ENCODE measurements at regions not wholly inside any gene's neighbourhood (a gene's known extent, or its start where the extent isn't known, plus 50 kb on each side); places are given as distances from the start of the nearest gene placed in this dataset.

DNA sequence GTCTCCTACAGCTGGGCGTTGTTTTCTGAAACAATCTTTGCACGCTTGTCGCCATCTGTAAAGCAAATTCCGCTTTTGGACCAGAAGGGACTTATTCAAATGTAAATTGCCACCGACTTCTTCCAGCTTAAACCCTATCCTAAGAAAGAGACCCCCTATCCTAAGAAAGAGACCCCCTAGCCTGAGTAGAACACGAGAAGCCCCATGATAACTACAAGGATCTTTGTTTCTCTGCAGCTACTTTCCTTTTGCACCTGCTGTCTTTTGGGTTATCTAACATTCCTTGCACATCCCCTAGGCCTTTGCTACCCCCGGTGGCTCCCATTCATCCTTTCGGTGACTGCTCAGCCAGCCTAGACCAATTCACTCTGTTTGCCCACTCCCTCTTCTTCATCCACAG is 536.0 kb upstream of the PRKX start:
- Mint-ChIP-seq H3K4me3 (no peak overlapping the region), H3K9me3 (no peaks in the 10 kb centered on the region), H3K36me3 (ENCODE audit: low read depth) (no peaks in the 10 kb centered on the region), H3K27ac (no peak overlapping the region), H3K4me1 (ENCODE audit: low read depth) (peaks cover 5% of the 10 kb centered on the region), H3K27me3 (no peaks in the 10 kb centered on the region)
- TF ChIP-seq, protein P1, sequence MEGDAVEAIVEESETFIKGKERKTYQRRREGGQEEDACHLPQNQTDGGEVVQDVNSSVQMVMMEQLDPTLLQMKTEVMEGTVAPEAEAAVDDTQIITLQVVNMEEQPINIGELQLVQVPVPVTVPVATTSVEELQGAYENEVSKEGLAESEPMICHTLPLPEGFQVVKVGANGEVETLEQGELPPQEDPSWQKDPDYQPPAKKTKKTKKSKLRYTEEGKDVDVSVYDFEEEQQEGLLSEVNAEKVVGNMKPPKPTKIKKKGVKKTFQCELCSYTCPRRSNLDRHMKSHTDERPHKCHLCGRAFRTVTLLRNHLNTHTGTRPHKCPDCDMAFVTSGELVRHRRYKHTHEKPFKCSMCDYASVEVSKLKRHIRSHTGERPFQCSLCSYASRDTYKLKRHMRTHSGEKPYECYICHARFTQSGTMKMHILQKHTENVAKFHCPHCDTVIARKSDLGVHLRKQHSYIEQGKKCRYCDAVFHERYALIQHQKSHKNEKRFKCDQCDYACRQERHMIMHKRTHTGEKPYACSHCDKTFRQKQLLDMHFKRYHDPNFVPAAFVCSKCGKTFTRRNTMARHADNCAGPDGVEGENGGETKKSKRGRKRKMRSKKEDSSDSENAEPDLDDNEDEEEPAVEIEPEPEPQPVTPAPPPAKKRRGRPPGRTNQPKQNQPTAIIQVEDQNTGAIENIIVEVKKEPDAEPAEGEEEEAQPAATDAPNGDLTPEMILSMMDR (IDR thresholded peaks at IDR 0.05): no peak
- no peaks in the 10 kb centered on the region for H3K27me3 ChIP-seq (ENCODE audit: control insufficient read depth in 1 of 2, insufficient read depth in 2 of 2, low read length in 2 of 2)
- intact Hi-C loops (cut with DNase I, micrococcal nuclease): no loop called here
- peaks cover 3% of the 10 kb centered on the region for H3K4me1 ChIP-seq (ENCODE audit: insufficient read depth, low read length)
- H3K4me3 ChIP-seq (ENCODE audit: low read length): no peak overlapping the region
- no peaks in the 10 kb centered on the region for H3K36me3 ChIP-seq (ENCODE audit: insufficient read depth, low read length)
- ATAC-seq (ENCODE audit: poor library complexity): no peak
- no peak for DNase-seq
- no peaks in the 10 kb centered on the region for H3K9me3 ChIP-seq (ENCODE audit: control insufficient read depth in 1 of 2, insufficient read depth in 1 of 2, low read length in 2 of 2)
- ChIA-PET POLR2A (no interaction called here), CTCF (no interaction called here)
- H3K27ac ChIP-seq (ENCODE audit: low read depth in 1 of 2, low read length in 2 of 2): no peak overlapping the region

DNA sequence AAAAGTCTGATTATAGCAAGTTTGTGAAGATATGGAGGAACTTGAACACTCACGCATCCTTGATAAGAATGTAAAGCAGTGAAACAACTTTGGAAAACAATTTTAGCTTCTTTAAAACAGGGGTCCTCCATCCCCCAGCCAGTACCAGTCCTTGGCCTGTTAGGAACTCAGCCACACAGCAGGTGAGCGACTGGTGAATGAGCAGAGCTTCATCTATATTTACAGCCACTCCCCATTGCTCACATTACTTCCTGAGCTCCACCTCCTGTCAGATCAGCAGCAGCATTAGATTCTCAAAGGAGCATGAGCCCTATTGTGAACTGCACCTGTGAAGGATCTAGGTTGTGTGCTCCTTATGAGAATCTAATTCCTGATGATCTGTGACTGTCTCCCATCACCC is 530.3 kb upstream of the PRKX start:
- no peaks in the 10 kb centered on the region for H3K36me3 ChIP-seq (ENCODE audit: insufficient read depth, low read length)
- Mint-ChIP-seq H3K27me3 (no peaks in the 10 kb centered on the region), H3K36me3 (ENCODE audit: low read depth) (no peaks in the 10 kb centered on the region), H3K4me1 (ENCODE audit: low read depth) (no peaks in the 10 kb centered on the region), H3K4me3 (no peak overlapping the region), H3K9me3 (no peaks in the 10 kb centered on the region), H3K27ac (no peak overlapping the region)
- TF ChIP-seq, protein P1 (IDR thresholded peaks at IDR 0.05): no peak
- ChIA-PET POLR2A (no interaction called here), CTCF (no interaction called here)
- intact Hi-C loops (cut with DNase I, micrococcal nuclease): no loop called here
- no peak overlapping the region for H3K4me3 ChIP-seq (ENCODE audit: low read length)
- peaks cover 0 to 18% of the 10 kb centered on the region in 2 experiments for H3K9me3 ChIP-seq (ENCODE audit: control insufficient read depth in 1 of 2, insufficient read depth in 1 of 2, low read length in 2 of 2)
- DNase-seq (no peak), ATAC-seq (ENCODE audit: poor library complexity) (no peak)
- H3K27ac ChIP-seq (ENCODE audit: low read depth in 1 of 2, low read length in 2 of 2): no peak overlapping the region
- H3K4me1 ChIP-seq (ENCODE audit: insufficient read depth, low read length): peaks cover 7% of the 10 kb centered on the region
- no peaks in the 10 kb centered on the region for H3K27me3 ChIP-seq (ENCODE audit: control insufficient read depth in 1 of 2, insufficient read depth in 2 of 2, low read length in 2 of 2)

DNA sequence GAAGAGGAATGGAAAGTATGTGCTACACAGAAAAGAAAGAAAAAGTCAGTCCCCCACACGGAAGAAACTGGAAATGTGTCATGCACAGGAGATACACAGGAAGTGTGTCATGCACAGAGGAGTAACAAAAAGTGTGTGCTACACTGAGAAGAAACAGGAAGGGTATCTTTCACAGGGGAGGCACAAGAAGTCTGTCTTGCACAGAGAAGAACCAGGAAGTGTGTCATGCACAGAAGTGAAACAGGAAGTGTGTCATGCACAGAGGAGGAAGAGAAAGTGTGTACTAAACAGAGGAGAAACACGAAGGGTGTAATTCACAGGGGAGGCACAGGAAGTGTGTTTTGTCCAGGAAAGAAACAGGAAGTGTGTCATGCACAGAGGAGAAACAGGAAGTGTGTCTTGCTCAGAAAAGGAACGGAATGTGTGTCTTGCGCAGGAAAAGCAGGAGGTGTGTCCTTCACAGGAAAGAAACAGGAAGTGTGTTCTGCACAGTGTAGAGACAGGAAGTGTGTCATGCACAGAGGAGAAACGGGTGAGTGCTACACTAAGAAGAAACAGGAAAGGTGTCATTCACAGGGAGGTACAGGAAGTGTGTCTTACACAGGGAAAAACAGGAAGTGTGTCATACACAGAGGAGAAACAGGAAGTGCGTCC is 527.2 kb upstream of the PRKX start:
- no peaks in the 10 kb centered on the region for H3K36me3 ChIP-seq (ENCODE audit: insufficient read depth, low read length)
- H3K4me1 ChIP-seq (ENCODE audit: insufficient read depth, low read length): peaks cover 7% of the 10 kb centered on the region
- DNase-seq (peak in 4 of 14 experiments; percentile 21 to 60 (median 37)), ATAC-seq (ENCODE audit: poor library complexity) (peak; percentile 75)
- H3K4me3 ChIP-seq (ENCODE audit: low read length): peak overlapping the region; percentile 19
- POLR2A ChIA-PET: no interaction called here
- no peak overlapping the region for H3K27ac Mint-ChIP-seq
- H3K36me3 Mint-ChIP-seq (ENCODE audit: low read depth): no peaks in the 10 kb centered on the region
- peaks cover 0 to 21% of the 10 kb centered on the region in 2 experiments for H3K9me3 ChIP-seq (ENCODE audit: control insufficient read depth in 1 of 2, insufficient read depth in 1 of 2, low read length in 2 of 2)
- TF ChIP-seq, protein P1 (IDR thresholded peaks at IDR 0.05): no peak
- CTCF ChIA-PET: no interaction called here
- H3K27me3 ChIP-seq (ENCODE audit: control insufficient read depth in 1 of 2, insufficient read depth in 2 of 2, low read length in 2 of 2): no peaks in the 10 kb centered on the region
- intact Hi-C loops (cut with DNase I, micrococcal nuclease): no loop called here
- no peaks in the 10 kb centered on the region for H3K4me1 Mint-ChIP-seq (ENCODE audit: low read depth)
- peak overlapping the region; percentile 5 to 22 for H3K27ac ChIP-seq (ENCODE audit: low read depth in 1 of 2, low read length in 2 of 2)
- H3K9me3 Mint-ChIP-seq: no peaks in the 10 kb centered on the region
- no peaks in the 10 kb centered on the region for H3K27me3 Mint-ChIP-seq
- no peak overlapping the region for H3K4me3 Mint-ChIP-seq

Data from CD4-positive, alpha-beta T cell (primary cell).